GM12878 (cell line): ENCODE measurements at regions not wholly inside any gene's neighbourhood (a gene's known extent, or its start where the extent isn't known, plus 50 kb on each side); places are given as distances from the start of the nearest gene placed in this dataset.

Experiments used
- ATAC-seq: fragments of 200-7000 bp; cut with Tn5 transposase; 3 replicates; pipeline ENCODE4 v1.9.1; 2020; ENCODE audit warnings: mild to moderate bottlenecking, moderate library complexity
- BruUV-seq: library from RNA; stranded (reverse); fragments of 400-500 nt; replicated peaks from 2 replicates; lab custom pipeline; 2021; lab: Mats Ljungman, UMichigan
- CTCF ChIA-PET: fragments of 300-600 bp; sonication (Branson Sonifier 250); formaldehyde crosslinking; extraction: SDS; loops from one replicate; lab custom pipeline; 2021; ENCODE audit warnings: inconsistent platforms; lab: Yijun Ruan, JAX
- POLR2A ChIA-PET: fragments of 350-600 bp; formaldehyde crosslinking; extraction: SDS; loops from one replicate; lab custom pipeline; 2021; ENCODE audit warnings: inconsistent platforms; lab: Charles Lee
- RAD21 ChIA-PET: fragments of 300-600 bp; sonication (Branson Sonifier 250); formaldehyde crosslinking; loops from one replicate; lab custom pipeline; 2023; ENCODE audit warnings: antibody characterized with exemption; ENCODE audit not compliant: unreplicated experiment; lab: Charles Lee
- SMC1A ChIA-PET: fragments of 300-600 bp; sonication (Branson Sonifier 250); formaldehyde crosslinking; loops from one replicate; lab custom pipeline; 2023; ENCODE audit not compliant: unreplicated experiment, uncharacterized antibody; lab: Charles Lee
- DNase-seq: peaks from one replicate; pipeline ENCODE4 v3.0.0-alpha.2; 2011; ENCODE audit warnings: low read depth, low spot score
- FAIRE-seq: peaks from 3 replicates; lab custom pipeline; 2011; peaks lifted over from hg19 to GRCh38; lab: Jason Lieb, UNC
- H2AFZ ChIP-seq: 2 replicates; pipeline ENCODE4 v1.6.0; 2011; ENCODE audit warnings: low read depth, low read length, control low read depth; ENCODE audit not compliant: control insufficient read depth
- H3K27ac ChIP-seq: 2 replicates; pipeline ENCODE4 v1.5.1; 2011; ENCODE audit warnings: control low read depth; ENCODE audit not compliant: control insufficient read depth, insufficient read depth
- H3K27me3 ChIP-seq, 2 experiments: replicated peaks in 1 of 2; 2 replicates each; pipeline versions ENCODE4 v1.6.0 to v1.6.1; 2011; ENCODE audit warnings: low read length in 1 of 2; ENCODE audit not compliant: control insufficient read depth in 2 of 2, insufficient read depth in 2 of 2
- H3K36me3 ChIP-seq, 2 experiments: 2 replicates each; pipeline ENCODE4 v1.5.1; 2011; ENCODE audit warnings: low read length in 1 of 2; ENCODE audit not compliant: control insufficient read depth in 2 of 2, insufficient read depth in 2 of 2
- H3K4me1 ChIP-seq: 2 replicates; pipeline ENCODE4 v1.6.1; 2011; ENCODE audit warnings: mild to moderate bottlenecking, low read length, moderate library complexity, mixed read lengths; ENCODE audit not compliant: control insufficient read depth, insufficient read depth
- H3K4me2 ChIP-seq: 2 replicates; pipeline ENCODE4 v1.6.0; 2011; ENCODE audit warnings: control low read depth; ENCODE audit not compliant: control insufficient read depth, insufficient read depth
- H3K4me3 ChIP-seq: fragments of 200-600 bp; sonication (generic); 2 replicates; pipeline ENCODE4 v1.5.1; 2016
- H3K79me2 ChIP-seq: 2 replicates; pipeline ENCODE4 v1.6.0; 2011; ENCODE audit warnings: low read length; ENCODE audit not compliant: control insufficient read depth, insufficient read depth
- H3K9ac ChIP-seq: 2 replicates; pipeline ENCODE4 v1.8.0; 2011; ENCODE audit warnings: low read length, control low read depth, mixed read lengths; ENCODE audit not compliant: control insufficient read depth, insufficient read depth
- H3K9me3 ChIP-seq: replicated peaks from 3 replicates; pipeline ENCODE4 v1.5.1; 2011; ENCODE audit warnings: mild to moderate bottlenecking, low read length; ENCODE audit not compliant: control insufficient read depth, insufficient read depth
- H4K20me1 ChIP-seq: 2 replicates; pipeline ENCODE4 v1.6.0; 2011; ENCODE audit not compliant: control insufficient read depth, insufficient read depth
- HDAC6 ChIP-seq: fragments of 200-600 bp; sonication (generic); IDR thresholded peaks from one replicate; pipeline ENCODE4 v1.8.0; 2017; ENCODE audit warnings: antibody characterized with exemption; ENCODE audit not compliant: unreplicated experiment
- NFXL1 ChIP-seq: fragments of 450-650 bp; IDR thresholded peaks from 2 replicates; pipeline ENCODE4 v1.6.1; 2017; ENCODE audit warnings: antibody characterized with exemption, mild to moderate bottlenecking, borderline replicate concordance
- PML ChIP-seq: IDR thresholded peaks from 2 replicates; pipeline ENCODE4 v1.6.1; 2012; ENCODE audit warnings: low read length, inconsistent platforms
- RUNX3 ChIP-seq: IDR thresholded peaks from 2 replicates; pipeline ENCODE4 v1.6.1; 2012; ENCODE audit warnings: low read length, inconsistent platforms
- ZSCAN29 ChIP-seq: fragments of 450-650 bp; IDR thresholded peaks from 2 replicates; pipeline ENCODE4 v1.6.1; 2017; ENCODE audit warnings: mild to moderate bottlenecking, moderate library complexity
- WGBS: methylation state at CpG from one replicate; pipeline ENCODE4 v1.1.6; 2016; ENCODE audit warnings: low lambda C conversion rate; ENCODE audit not compliant: insufficient replicate concordance, insufficient coverage; ENCODE audit errors: missing lambda C conversion rate; 5-methylcytosine and 5-hydroxymethylcytosine counted together
- in situ Hi-C: fragments of 300-500 bp; cut with MboI; formaldehyde crosslinking; loops from 9 replicates; pipeline ENCODE4 v1.14.3; 2018; ENCODE audit warnings: mixed read lengths
- intact Hi-C: fragments of 100-400 bp; cut with micrococcal nuclease; formaldehyde crosslinking; loops from one replicate; pipeline ENCODE4 v1.14.2; 2022; ENCODE audit not compliant: unreplicated experiment
- TF ChIP-seq, protein P1 (sequence below): fragments of 450-650 bp; IDR thresholded peaks from 2 replicates; pipeline ENCODE4 v1.6.1; 2016; ENCODE audit warnings: mild to moderate bottlenecking, moderate library complexity, borderline replicate concordance
- TF ChIP-seq, protein P2 (sequence below): fragments of 450-650 bp; formaldehyde crosslinking; IDR thresholded peaks from 2 replicates; pipeline ENCODE4 v1.4.0; 2020; ENCODE audit warnings: mild to moderate bottlenecking, moderate library complexity
- TF ChIP-seq, protein P3 (sequence below): fragments of 450-650 bp; formaldehyde crosslinking; IDR thresholded peaks from 2 replicates; pipeline ENCODE4 v1.4.0; 2022; ENCODE audit warnings: mild to moderate bottlenecking, moderate library complexity
- TF ChIP-seq, protein P4 (sequence below): fragments of 450-650 bp; IDR thresholded peaks from 2 replicates; pipeline ENCODE4 v1.6.1; 2016; ENCODE audit warnings: mild to moderate bottlenecking

DNA sequence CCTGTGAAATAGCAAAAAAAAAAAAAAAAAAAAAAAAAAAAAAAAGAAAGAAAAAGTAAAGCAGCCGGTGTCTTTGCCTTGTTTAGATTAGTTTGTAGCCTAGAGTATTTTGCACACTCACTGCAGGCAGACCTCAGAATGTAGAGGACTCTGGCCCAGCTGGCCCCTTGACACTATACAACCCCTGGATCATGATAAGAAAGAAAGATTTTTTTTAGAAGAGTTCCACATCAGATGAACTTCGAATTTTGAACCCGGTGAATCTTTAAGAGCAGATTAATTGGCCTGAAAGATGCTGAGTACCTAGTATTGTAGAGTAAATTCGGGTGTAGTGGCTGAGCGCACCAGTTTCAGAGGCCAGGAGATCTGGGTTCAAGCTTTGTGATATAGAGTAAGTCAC is 727.7 kb upstream of the GOLIM4 start (continued):
- TF ChIP-seq, protein P1, sequence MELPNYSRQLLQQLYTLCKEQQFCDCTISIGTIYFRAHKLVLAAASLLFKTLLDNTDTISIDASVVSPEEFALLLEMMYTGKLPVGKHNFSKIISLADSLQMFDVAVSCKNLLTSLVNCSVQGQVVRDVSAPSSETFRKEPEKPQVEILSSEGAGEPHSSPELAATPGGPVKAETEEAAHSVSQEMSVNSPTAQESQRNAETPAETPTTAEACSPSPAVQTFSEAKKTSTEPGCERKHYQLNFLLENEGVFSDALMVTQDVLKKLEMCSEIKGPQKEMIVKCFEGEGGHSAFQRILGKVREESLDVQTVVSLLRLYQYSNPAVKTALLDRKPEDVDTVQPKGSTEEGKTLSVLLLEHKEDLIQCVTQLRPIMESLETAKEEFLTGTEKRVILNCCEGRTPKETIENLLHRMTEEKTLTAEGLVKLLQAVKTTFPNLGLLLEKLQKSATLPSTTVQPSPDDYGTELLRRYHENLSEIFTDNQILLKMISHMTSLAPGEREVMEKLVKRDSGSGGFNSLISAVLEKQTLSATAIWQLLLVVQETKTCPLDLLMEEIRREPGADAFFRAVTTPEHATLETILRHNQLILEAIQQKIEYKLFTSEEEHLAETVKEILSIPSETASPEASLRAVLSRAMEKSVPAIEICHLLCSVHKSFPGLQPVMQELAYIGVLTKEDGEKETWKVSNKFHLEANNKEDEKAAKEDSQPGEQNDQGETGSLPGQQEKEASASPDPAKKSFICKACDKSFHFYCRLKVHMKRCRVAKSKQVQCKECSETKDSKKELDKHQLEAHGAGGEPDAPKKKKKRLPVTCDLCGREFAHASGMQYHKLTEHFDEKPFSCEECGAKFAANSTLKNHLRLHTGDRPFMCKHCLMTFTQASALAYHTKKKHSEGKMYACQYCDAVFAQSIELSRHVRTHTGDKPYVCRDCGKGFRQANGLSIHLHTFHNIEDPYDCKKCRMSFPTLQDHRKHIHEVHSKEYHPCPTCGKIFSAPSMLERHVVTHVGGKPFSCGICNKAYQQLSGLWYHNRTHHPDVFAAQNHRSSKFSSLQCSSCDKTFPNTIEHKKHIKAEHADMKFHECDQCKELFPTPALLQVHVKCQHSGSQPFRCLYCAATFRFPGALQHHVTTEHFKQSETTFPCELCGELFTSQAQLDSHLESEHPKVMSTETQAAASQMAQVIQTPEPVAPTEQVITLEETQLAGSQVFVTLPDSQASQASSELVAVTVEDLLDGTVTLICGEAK = no peak

DNA sequence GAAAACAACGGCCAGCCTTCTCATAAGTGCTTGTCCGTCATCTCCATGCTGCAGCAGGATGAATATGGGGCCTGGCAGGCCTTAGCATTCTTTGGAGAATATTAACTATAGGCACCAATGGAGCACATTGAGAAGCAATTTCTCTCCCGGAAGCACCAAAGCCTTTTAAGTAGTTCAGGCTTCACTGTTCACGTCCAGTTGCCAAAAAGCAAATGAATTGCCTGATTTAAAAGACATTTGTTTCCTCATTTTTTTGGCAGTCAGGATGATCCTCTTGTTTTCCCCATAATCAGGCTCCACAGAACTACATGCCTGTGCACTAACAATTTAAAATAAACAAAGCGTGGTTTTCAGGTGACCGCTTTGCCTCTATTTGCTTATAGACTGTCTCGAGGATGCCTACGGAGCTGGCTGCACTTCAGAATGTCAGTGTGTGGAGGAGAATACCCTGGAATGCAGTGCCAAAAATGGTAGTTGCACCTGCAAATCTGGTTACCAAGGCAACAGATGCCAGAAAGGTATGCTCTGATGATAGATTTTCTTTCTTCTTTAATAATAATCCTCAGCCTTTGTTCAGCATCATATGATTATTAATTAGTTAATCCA is 725.2 kb upstream of the GOLIM4 start:
- ATAC-seq = no peak
- Histone ChIP-seq H3K4me2 (no peak overlapping the region), H3K36me3 (no peaks in the 10 kb centered on the region), H3K27me3 (no peaks in the 10 kb centered on the region), H3K4me3 (no peak overlapping the region), H3K4me1 (no peaks in the 10 kb centered on the region), H3K9me3 (no peaks in the 10 kb centered on the region), H3K27ac (no peak overlapping the region), H3K9ac (no peak overlapping the region), H2AFZ (no peak overlapping the region), H4K20me1 (no peaks in the 10 kb centered on the region), H3K79me2 (no peaks in the 10 kb centered on the region)
- SMC1A ChIA-PET = no interaction called here
- no peak for FAIRE-seq
- POLR2A ChIA-PET = no interaction called here
- no TSS peak for BruUV-seq
- in situ Hi-C loops = no loop called here
- RAD21 ChIA-PET = no interaction called here
- intact Hi-C loops = no loop called here
- CTCF ChIA-PET = interaction anchor here (1.0 kb wide), 1 partner anchor 44 kb away, joined by 3 read pairs; no protein-coding TSS in a partner anchor
- no peak for DNase-seq
- WGBS = 48% methylated on average over 8 of the region's 8 CpGs
- TF ChIP-seq, protein P2, sequence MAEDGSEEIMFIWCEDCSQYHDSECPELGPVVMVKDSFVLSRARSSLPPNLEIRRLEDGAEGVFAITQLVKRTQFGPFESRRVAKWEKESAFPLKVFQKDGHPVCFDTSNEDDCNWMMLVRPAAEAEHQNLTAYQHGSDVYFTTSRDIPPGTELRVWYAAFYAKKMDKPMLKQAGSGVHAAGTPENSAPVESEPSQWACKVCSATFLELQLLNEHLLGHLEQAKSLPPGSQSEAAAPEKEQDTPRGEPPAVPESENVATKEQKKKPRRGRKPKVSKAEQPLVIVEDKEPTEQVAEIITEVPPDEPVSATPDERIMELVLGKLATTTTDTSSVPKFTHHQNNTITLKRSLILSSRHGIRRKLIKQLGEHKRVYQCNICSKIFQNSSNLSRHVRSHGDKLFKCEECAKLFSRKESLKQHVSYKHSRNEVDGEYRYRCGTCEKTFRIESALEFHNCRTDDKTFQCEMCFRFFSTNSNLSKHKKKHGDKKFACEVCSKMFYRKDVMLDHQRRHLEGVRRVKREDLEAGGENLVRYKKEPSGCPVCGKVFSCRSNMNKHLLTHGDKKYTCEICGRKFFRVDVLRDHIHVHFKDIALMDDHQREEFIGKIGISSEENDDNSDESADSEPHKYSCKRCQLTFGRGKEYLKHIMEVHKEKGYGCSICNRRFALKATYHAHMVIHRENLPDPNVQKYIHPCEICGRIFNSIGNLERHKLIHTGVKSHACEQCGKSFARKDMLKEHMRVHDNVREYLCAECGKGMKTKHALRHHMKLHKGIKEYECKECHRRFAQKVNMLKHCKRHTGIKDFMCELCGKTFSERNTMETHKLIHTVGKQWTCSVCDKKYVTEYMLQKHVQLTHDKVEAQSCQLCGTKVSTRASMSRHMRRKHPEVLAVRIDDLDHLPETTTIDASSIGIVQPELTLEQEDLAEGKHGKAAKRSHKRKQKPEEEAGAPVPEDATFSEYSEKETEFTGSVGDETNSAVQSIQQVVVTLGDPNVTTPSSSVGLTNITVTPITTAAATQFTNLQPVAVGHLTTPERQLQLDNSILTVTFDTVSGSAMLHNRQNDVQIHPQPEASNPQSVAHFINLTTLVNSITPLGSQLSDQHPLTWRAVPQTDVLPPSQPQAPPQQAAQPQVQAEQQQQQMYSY = no peak
- TF ChIP-seq, protein P3, sequence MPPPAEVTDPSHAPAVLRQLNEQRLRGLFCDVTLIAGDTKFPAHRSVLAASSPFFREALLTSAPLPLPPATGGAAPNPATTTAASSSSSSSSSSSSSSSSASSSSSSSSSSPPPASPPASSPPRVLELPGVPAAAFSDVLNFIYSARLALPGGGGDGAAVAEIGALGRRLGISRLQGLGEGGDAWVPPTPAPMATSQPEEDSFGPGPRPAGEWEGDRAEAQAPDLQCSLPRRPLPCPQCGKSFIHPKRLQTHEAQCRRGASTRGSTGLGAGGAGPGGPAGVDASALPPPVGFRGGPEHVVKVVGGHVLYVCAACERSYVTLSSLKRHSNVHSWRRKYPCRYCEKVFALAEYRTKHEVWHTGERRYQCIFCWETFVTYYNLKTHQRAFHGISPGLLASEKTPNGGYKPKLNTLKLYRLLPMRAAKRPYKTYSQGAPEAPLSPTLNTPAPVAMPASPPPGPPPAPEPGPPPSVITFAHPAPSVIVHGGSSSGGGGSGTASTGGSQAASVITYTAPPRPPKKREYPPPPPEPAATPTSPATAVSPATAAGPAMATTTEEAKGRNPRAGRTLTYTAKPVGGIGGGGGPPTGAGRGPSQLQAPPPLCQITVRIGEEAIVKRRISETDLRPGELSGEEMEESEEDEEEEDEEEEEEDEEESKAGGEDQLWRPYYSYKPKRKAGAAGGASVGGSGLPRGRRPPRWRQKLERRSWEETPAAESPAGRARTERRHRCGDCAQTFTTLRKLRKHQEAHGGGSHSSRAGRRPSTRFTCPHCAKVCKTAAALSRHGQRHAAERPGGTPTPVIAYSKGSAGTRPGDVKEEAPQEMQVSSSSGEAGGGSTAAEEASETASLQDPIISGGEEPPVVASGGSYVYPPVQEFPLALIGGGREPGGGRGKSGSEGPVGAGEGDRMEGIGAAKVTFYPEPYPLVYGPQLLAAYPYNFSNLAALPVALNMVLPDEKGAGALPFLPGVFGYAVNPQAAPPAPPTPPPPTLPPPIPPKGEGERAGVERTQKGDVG = no peak
- TF ChIP-seq HDAC6 (no peak), PML (no peak), NFXL1 (no peak), RUNX3 (no peak), ZSCAN29 (no peak)
- TF ChIP-seq, protein P4, sequence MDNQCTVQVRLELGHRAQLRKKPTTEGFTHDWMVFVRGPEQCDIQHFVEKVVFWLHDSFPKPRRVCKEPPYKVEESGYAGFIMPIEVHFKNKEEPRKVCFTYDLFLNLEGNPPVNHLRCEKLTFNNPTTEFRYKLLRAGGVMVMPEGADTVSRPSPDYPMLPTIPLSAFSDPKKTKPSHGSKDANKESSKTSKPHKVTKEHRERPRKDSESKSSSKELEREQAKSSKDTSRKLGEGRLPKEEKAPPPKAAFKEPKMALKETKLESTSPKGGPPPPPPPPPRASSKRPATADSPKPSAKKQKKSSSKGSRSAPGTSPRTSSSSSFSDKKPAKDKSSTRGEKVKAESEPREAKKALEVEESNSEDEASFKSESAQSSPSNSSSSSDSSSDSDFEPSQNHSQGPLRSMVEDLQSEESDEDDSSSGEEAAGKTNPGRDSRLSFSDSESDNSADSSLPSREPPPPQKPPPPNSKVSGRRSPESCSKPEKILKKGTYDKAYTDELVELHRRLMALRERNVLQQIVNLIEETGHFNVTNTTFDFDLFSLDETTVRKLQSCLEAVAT = no peak
